ENCODE measurements at regions not wholly inside any gene's neighbourhood (a gene's known extent, or its start where the extent isn't known, plus 50 kb on each side); places are given as distances from the start of the nearest gene placed in this dataset.

DNA sequence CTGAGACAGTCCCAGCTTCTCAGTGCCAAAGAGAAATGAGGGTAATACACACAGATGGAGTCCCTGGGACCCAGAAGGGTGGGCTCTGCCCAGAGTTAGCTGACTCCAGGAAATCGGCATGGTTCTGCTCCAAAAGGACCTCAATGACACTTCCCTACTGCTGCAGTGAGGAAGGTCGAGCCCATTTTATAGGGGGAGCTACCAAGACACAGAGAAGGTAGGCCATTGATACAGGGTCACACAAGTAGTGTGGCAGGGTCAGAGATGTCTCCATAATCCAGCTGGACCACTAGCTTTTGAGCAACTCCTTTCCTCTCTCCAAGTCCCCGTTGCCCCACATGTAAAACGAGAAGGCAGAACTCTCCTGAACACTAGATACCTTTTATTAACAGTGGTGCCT is 276.9 kb downstream of the MYCN start:
- TF ChIP-seq, protein P1, sequence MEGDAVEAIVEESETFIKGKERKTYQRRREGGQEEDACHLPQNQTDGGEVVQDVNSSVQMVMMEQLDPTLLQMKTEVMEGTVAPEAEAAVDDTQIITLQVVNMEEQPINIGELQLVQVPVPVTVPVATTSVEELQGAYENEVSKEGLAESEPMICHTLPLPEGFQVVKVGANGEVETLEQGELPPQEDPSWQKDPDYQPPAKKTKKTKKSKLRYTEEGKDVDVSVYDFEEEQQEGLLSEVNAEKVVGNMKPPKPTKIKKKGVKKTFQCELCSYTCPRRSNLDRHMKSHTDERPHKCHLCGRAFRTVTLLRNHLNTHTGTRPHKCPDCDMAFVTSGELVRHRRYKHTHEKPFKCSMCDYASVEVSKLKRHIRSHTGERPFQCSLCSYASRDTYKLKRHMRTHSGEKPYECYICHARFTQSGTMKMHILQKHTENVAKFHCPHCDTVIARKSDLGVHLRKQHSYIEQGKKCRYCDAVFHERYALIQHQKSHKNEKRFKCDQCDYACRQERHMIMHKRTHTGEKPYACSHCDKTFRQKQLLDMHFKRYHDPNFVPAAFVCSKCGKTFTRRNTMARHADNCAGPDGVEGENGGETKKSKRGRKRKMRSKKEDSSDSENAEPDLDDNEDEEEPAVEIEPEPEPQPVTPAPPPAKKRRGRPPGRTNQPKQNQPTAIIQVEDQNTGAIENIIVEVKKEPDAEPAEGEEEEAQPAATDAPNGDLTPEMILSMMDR (IDR thresholded peaks at IDR 0.05; ENCODE audit: poor library complexity, severe bottlenecking), result no peak
- TF ChIP-seq TAF1 (IDR thresholded peaks at IDR 0.05; ENCODE audit: low read depth) (no peak), POLR2AphosphoS5 (IDR thresholded peaks at IDR 0.05) (no peak), EZH2 (IDR thresholded peaks at IDR 0.05; ENCODE audit: borderline replicate concordance, insufficient read depth, low read length, poor library complexity, severe bottlenecking) (no peak), EP300 (conservative IDR thresholded peaks at IDR 0.05; ENCODE audit: poor library complexity, severe bottlenecking) (no peak), MXI1 (conservative IDR thresholded peaks at IDR 0.05; ENCODE audit: poor library complexity, severe bottlenecking) (no peak), RAD21 (conservative IDR thresholded peaks at IDR 0.05) (no peak)
- TF ChIP-seq, protein P2, sequence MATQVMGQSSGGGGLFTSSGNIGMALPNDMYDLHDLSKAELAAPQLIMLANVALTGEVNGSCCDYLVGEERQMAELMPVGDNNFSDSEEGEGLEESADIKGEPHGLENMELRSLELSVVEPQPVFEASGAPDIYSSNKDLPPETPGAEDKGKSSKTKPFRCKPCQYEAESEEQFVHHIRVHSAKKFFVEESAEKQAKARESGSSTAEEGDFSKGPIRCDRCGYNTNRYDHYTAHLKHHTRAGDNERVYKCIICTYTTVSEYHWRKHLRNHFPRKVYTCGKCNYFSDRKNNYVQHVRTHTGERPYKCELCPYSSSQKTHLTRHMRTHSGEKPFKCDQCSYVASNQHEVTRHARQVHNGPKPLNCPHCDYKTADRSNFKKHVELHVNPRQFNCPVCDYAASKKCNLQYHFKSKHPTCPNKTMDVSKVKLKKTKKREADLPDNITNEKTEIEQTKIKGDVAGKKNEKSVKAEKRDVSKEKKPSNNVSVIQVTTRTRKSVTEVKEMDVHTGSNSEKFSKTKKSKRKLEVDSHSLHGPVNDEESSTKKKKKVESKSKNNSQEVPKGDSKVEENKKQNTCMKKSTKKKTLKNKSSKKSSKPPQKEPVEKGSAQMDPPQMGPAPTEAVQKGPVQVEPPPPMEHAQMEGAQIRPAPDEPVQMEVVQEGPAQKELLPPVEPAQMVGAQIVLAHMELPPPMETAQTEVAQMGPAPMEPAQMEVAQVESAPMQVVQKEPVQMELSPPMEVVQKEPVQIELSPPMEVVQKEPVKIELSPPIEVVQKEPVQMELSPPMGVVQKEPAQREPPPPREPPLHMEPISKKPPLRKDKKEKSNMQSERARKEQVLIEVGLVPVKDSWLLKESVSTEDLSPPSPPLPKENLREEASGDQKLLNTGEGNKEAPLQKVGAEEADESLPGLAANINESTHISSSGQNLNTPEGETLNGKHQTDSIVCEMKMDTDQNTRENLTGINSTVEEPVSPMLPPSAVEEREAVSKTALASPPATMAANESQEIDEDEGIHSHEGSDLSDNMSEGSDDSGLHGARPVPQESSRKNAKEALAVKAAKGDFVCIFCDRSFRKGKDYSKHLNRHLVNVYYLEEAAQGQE (IDR thresholded peaks at IDR 0.05; ENCODE audit: borderline replicate concordance), result no peak
